ENCODE measurements at regions not wholly inside any gene's neighbourhood (a gene's known extent, or its start where the extent isn't known, plus 50 kb on each side); places are given as distances from the start of the nearest gene placed in this dataset.
A peak's percentile ranks its signal among the peaks of the same experiment; 100 is the strongest.

DNA sequence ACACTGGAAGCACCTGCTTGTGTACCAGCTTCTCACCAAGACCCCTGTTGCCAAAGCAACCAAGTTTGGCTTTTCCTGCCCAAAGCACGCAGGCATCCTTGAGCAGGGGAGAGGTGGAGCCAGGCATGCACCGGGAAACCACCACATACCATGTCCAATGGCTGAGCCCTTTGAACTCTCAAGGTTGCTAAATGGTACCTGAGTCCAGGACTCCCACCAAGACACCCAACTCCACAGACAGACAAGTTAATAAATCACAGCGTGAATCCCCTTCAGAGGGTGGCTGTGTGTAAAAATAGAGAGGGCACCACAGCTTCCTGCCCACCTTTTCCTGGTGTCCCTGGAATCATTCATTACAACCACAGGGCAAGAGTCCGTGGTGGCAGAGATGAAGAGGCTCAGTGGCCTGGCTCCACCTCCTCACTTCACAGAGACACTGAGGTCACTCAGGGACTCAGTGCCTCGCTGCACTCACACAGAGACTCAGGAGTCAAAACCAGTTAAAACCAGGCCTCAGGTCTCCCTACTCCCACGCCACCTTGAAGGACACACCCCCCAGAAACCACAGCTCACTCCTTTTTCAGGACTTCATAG, 143.7 kb downstream of the C5orf15 start (continued):
- TF ChIP-seq HDGF (IDR thresholded peaks at IDR 0.05): peak; percentile 45; the same call in 1 of the 2 replicates
- 0 out of 2 replicates have a peak, but pooled peaks have one; percentile 22 for TF ChIP-seq NFIC (IDR thresholded peaks at IDR 0.05; ENCODE audit: low read depth, low read length)
- TF ChIP-seq BHLHE40 (IDR thresholded peaks at IDR 0.05; ENCODE audit: borderline replicate concordance in 1 of 2, low read depth in 2 of 2, low read length in 1 of 2): peak in 1 of 2 experiments; percentile 58; a peak in 1 of 4 replicates
- TF ChIP-seq ATF7 (IDR thresholded peaks at IDR 0.05; ENCODE audit: low read depth): peak; percentile 87
- TF ChIP-seq POU2F2 (IDR thresholded peaks at IDR 0.05; ENCODE audit: borderline replicate concordance, low read depth, low read length): no peak
- peak; percentile 84; the same call in 1 of the 2 replicates for TF ChIP-seq GATAD2B (conservative IDR thresholded peaks at IDR 0.05; ENCODE audit: low read depth)
- peak; percentile 89 for TF ChIP-seq NBN (IDR thresholded peaks at IDR 0.05)
- TF ChIP-seq, protein P1, sequence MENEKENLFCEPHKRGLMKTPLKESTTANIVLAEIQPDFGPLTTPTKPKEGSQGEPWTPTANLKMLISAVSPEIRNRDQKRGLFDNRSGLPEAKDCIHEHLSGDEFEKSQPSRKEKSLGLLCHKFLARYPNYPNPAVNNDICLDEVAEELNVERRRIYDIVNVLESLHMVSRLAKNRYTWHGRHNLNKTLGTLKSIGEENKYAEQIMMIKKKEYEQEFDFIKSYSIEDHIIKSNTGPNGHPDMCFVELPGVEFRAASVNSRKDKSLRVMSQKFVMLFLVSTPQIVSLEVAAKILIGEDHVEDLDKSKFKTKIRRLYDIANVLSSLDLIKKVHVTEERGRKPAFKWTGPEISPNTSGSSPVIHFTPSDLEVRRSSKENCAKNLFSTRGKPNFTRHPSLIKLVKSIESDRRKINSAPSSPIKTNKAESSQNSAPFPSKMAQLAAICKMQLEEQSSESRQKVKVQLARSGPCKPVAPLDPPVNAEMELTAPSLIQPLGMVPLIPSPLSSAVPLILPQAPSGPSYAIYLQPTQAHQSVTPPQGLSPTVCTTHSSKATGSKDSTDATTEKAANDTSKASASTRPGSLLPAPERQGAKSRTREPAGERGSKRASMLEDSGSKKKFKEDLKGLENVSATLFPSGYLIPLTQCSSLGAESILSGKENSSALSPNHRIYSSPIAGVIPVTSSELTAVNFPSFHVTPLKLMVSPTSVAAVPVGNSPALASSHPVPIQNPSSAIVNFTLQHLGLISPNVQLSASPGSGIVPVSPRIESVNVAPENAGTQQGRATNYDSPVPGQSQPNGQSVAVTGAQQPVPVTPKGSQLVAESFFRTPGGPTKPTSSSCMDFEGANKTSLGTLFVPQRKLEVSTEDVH (IDR thresholded peaks at IDR 0.05; ENCODE audit: low read depth, partially characterized antibody): no peak
- TF ChIP-seq SIN3A (IDR thresholded peaks at IDR 0.05; ENCODE audit: low read depth, low read length): no peak
- peak; percentile 96 to 97 for TF ChIP-seq IKZF2 (IDR thresholded peaks at IDR 0.05)
- TF ChIP-seq SP1 (IDR thresholded peaks at IDR 0.05; ENCODE audit: low read depth, low read length): peak; percentile 40
- no peak for TF ChIP-seq POLR2AphosphoS2 (IDR thresholded peaks at IDR 0.05; ENCODE audit: low read depth, low read length)
- peak; percentile 77 for TF ChIP-seq MTA2 (IDR thresholded peaks at IDR 0.05; ENCODE audit: low read depth)
- no peak for TF ChIP-seq PML (IDR thresholded peaks at IDR 0.05; ENCODE audit: low read length)
- TF ChIP-seq RCOR1 (conservative IDR thresholded peaks at IDR 0.05; ENCODE audit: low read depth, low read length): no peak
- no peak for TF ChIP-seq MXI1 (IDR thresholded peaks at IDR 0.05; ENCODE audit: low read depth, low read length)
- TF ChIP-seq, protein P2, sequence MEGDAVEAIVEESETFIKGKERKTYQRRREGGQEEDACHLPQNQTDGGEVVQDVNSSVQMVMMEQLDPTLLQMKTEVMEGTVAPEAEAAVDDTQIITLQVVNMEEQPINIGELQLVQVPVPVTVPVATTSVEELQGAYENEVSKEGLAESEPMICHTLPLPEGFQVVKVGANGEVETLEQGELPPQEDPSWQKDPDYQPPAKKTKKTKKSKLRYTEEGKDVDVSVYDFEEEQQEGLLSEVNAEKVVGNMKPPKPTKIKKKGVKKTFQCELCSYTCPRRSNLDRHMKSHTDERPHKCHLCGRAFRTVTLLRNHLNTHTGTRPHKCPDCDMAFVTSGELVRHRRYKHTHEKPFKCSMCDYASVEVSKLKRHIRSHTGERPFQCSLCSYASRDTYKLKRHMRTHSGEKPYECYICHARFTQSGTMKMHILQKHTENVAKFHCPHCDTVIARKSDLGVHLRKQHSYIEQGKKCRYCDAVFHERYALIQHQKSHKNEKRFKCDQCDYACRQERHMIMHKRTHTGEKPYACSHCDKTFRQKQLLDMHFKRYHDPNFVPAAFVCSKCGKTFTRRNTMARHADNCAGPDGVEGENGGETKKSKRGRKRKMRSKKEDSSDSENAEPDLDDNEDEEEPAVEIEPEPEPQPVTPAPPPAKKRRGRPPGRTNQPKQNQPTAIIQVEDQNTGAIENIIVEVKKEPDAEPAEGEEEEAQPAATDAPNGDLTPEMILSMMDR (IDR thresholded peaks at IDR 0.05 in 2 of 3, conservative IDR thresholded peaks at IDR 0.05 in 1 of 3; ENCODE audit: control insufficient read depth in 2 of 3, extremely low read depth in 1 of 3, insufficient read depth in 1 of 3, low read depth in 3 of 3, low read length in 3 of 3): no peak
- no peak for TF ChIP-seq SUPT20H (IDR thresholded peaks at IDR 0.05; ENCODE audit: borderline replicate concordance, control insufficient read depth, low read depth, low read length)
- TF ChIP-seq TCF12 (IDR thresholded peaks at IDR 0.05; ENCODE audit: low read depth, low read length): no peak
- TF ChIP-seq, protein P3, sequence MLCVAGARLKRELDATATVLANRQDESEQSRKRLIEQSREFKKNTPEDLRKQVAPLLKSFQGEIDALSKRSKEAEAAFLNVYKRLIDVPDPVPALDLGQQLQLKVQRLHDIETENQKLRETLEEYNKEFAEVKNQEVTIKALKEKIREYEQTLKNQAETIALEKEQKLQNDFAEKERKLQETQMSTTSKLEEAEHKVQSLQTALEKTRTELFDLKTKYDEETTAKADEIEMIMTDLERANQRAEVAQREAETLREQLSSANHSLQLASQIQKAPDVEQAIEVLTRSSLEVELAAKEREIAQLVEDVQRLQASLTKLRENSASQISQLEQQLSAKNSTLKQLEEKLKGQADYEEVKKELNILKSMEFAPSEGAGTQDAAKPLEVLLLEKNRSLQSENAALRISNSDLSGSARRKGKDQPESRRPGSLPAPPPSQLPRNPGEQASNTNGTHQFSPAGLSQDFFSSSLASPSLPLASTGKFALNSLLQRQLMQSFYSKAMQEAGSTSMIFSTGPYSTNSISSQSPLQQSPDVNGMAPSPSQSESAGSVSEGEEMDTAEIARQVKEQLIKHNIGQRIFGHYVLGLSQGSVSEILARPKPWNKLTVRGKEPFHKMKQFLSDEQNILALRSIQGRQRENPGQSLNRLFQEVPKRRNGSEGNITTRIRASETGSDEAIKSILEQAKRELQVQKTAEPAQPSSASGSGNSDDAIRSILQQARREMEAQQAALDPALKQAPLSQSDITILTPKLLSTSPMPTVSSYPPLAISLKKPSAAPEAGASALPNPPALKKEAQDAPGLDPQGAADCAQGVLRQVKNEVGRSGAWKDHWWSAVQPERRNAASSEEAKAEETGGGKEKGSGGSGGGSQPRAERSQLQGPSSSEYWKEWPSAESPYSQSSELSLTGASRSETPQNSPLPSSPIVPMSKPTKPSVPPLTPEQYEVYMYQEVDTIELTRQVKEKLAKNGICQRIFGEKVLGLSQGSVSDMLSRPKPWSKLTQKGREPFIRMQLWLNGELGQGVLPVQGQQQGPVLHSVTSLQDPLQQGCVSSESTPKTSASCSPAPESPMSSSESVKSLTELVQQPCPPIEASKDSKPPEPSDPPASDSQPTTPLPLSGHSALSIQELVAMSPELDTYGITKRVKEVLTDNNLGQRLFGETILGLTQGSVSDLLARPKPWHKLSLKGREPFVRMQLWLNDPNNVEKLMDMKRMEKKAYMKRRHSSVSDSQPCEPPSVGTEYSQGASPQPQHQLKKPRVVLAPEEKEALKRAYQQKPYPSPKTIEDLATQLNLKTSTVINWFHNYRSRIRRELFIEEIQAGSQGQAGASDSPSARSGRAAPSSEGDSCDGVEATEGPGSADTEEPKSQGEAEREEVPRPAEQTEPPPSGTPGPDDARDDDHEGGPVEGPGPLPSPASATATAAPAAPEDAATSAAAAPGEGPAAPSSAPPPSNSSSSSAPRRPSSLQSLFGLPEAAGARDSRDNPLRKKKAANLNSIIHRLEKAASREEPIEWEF (IDR thresholded peaks at IDR 0.05; ENCODE audit: insufficient replicate concordance, low read depth, low read length): no peak
- no peak for TF ChIP-seq ETV6 (conservative IDR thresholded peaks at IDR 0.05 in 1 of 2, IDR thresholded peaks at IDR 0.05 in 1 of 2; ENCODE audit: borderline replicate concordance in 1 of 2, low read depth in 1 of 2)
- no peak for TF ChIP-seq CREM (IDR thresholded peaks at IDR 0.05; ENCODE audit: low read depth)
